Progenitor cell of endocrine pancreas (in vitro differentiated cells): ENCODE measurements at regions not wholly inside any gene's neighbourhood (a gene's known extent, or its start where the extent isn't known, plus 50 kb on each side); places are given as distances from the start of the nearest gene placed in this dataset.

Source experiments
- DNase-seq: peaks from one replicate; pipeline ENCODE4 v3.0.0; 2021; ENCODE audit warnings: low spot score; ENCODE audit not compliant: unreplicated experiment
- H3K27ac Mint-ChIP-seq: 2 replicates; pipeline ENCODE4 v1.8.0; 2021; ENCODE audit warnings: mild to moderate bottlenecking, moderate library complexity, mixed read lengths
- H3K27me3 Mint-ChIP-seq: 2 replicates; pipeline ENCODE4 v1.8.0; 2021; ENCODE audit warnings: mixed read lengths
- H3K36me3 Mint-ChIP-seq: 2 replicates; pipeline ENCODE4 v1.8.0; 2022; ENCODE audit warnings: mixed read lengths; ENCODE audit not compliant: insufficient read depth
- H3K4me1 Mint-ChIP-seq: 2 replicates; pipeline ENCODE4 v1.8.0; 2021; ENCODE audit warnings: low read depth, mixed read lengths
- H3K4me3 Mint-ChIP-seq: 2 replicates; pipeline ENCODE4 v1.8.0; 2021; ENCODE audit warnings: low read depth, mild to moderate bottlenecking, moderate library complexity, mixed read lengths
- H3K9me3 Mint-ChIP-seq: 2 replicates; pipeline ENCODE4 v1.8.0; 2021; ENCODE audit warnings: low read depth, mixed read lengths
- TF ChIP-seq, protein P1 (sequence below): fragments of 200-600 bp; sonication (generic); IDR thresholded peaks from one replicate; pipeline ENCODE4 v1.5.0; 2021; ENCODE audit warnings: antibody characterized with exemption, mild to moderate bottlenecking; ENCODE audit not compliant: unreplicated experiment

GRCh38 chr2:223232896-223233295 lies 180.9 kb downstream of the KCNE4 start:
- TF ChIP-seq, protein P1, sequence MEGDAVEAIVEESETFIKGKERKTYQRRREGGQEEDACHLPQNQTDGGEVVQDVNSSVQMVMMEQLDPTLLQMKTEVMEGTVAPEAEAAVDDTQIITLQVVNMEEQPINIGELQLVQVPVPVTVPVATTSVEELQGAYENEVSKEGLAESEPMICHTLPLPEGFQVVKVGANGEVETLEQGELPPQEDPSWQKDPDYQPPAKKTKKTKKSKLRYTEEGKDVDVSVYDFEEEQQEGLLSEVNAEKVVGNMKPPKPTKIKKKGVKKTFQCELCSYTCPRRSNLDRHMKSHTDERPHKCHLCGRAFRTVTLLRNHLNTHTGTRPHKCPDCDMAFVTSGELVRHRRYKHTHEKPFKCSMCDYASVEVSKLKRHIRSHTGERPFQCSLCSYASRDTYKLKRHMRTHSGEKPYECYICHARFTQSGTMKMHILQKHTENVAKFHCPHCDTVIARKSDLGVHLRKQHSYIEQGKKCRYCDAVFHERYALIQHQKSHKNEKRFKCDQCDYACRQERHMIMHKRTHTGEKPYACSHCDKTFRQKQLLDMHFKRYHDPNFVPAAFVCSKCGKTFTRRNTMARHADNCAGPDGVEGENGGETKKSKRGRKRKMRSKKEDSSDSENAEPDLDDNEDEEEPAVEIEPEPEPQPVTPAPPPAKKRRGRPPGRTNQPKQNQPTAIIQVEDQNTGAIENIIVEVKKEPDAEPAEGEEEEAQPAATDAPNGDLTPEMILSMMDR: no peak
- no peak for DNase-seq
- H3K27me3 Mint-ChIP-seq: no peaks in the 10 kb centered on the region
- H3K4me3 Mint-ChIP-seq: no peak overlapping the region
- H3K36me3 Mint-ChIP-seq: no peaks in the 10 kb centered on the region
- no peak overlapping the region for H3K27ac Mint-ChIP-seq
- peaks cover 2% of the 10 kb centered on the region for H3K4me1 Mint-ChIP-seq
- no peaks in the 10 kb centered on the region for H3K9me3 Mint-ChIP-seq

- Mint-ChIP-seq H3K27me3 (no peaks in the 10 kb centered on the region), H3K27ac (no peak overlapping the region), H3K9me3 (no peaks in the 10 kb centered on the region), H3K36me3 (no peaks in the 10 kb centered on the region), H3K4me3 (no peak overlapping the region), H3K4me1 (no peaks in the 10 kb centered on the region)
- TF ChIP-seq, protein P1: no peak
- no peak for DNase-seq
Observed at GRCh38 chr2:223235986-223236385, 184.0 kb downstream of the KCNE4 start.

- Mint-ChIP-seq H3K9me3 (no peaks in the 10 kb centered on the region), H3K27me3 (no peaks in the 10 kb centered on the region), H3K36me3 (no peaks in the 10 kb centered on the region), H3K27ac (no peak overlapping the region), H3K4me3 (no peak overlapping the region), H3K4me1 (no peaks in the 10 kb centered on the region)
- no peak for DNase-seq
- TF ChIP-seq, protein P1: no peak
Observed at GRCh38 chr2:223238301-223238700, 186.3 kb downstream of the KCNE4 start.

GRCh38 chr2:223243233-223243632 lies 191.2 kb downstream of the KCNE4 start:
- no peaks in the 10 kb centered on the region for H3K36me3 Mint-ChIP-seq
- no peak overlapping the region for H3K27ac Mint-ChIP-seq
- H3K9me3 Mint-ChIP-seq: peaks cover 9% of the 10 kb centered on the region
- TF ChIP-seq, protein P1: no peak
- no peaks in the 10 kb centered on the region for H3K27me3 Mint-ChIP-seq
- DNase-seq: no peak
- H3K4me3 Mint-ChIP-seq: no peak overlapping the region
- no peaks in the 10 kb centered on the region for H3K4me1 Mint-ChIP-seq

DNA sequence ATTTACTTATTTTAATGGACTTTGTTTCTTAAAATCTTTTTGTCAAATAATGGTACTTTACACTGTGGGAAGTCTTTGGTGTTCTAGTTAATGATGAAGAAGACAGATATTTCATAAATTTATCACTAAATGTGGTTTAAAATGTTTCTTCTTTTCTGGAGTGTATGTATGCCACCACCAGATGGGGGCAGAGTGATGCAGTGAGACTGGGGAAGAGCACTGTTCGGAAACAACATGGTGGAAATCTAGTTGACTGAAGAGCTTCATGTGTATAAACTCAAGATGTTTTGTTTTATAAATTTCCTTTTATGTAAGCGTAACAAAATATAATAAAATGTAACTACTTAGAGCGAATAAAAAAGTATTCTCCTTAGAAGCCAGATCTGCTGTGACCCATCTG lies 195.1 kb downstream of the KCNE4 start:
- no peaks in the 10 kb centered on the region for H3K27me3 Mint-ChIP-seq
- no peaks in the 10 kb centered on the region for H3K4me1 Mint-ChIP-seq
- TF ChIP-seq, protein P1: peak; percentile 45
- H3K27ac Mint-ChIP-seq: no peak overlapping the region
- no peak overlapping the region for H3K4me3 Mint-ChIP-seq
- no peaks in the 10 kb centered on the region for H3K36me3 Mint-ChIP-seq
- H3K9me3 Mint-ChIP-seq: peaks cover 9% of the 10 kb centered on the region
- no peak for DNase-seq
